ENCODE measurements at regions not wholly inside any gene's neighbourhood (a gene's known extent, or its start where the extent isn't known, plus 50 kb on each side); places are given as distances from the start of the nearest gene placed in this dataset.

GRCh38 chr6:100188754-100189153 lies 194.7 kb upstream of the MCHR2 start:
- Mint-ChIP-seq H3K27ac (no peak overlapping the region), H3K4me1 (peaks cover 5% of the 10 kb centered on the region), H3K36me3 (ENCODE audit: low read depth) (no peaks in the 10 kb centered on the region), H3K27me3 (ENCODE audit: low read depth) (no peaks in the 10 kb centered on the region), H3K9me3 (no peaks in the 10 kb centered on the region), H3K4me3 (no peak overlapping the region)
- TF ChIP-seq CTCF (IDR thresholded peaks at IDR 0.05; ENCODE audit: unreplicated experiment in 3 of 3): no peak

GRCh38 chr6:100186552-100186951 lies 192.5 kb upstream of the MCHR2 start:
- no peaks in the 10 kb centered on the region for H3K36me3 Mint-ChIP-seq (ENCODE audit: low read depth)
- no peak for TF ChIP-seq CTCF (IDR thresholded peaks at IDR 0.05; ENCODE audit: unreplicated experiment in 3 of 3)

GRCh38 chr6:100185615-100186014 lies 191.6 kb upstream of the MCHR2 start:
- H3K27me3 Mint-ChIP-seq (ENCODE audit: low read depth): no peaks in the 10 kb centered on the region
- TF ChIP-seq CTCF (IDR thresholded peaks at IDR 0.05; ENCODE audit: unreplicated experiment in 3 of 3): no peak
- H3K4me3 Mint-ChIP-seq: no peak overlapping the region
- H3K4me1 Mint-ChIP-seq: peaks cover 9% of the 10 kb centered on the region
- H3K36me3 Mint-ChIP-seq (ENCODE audit: low read depth): no peaks in the 10 kb centered on the region
- no peaks in the 10 kb centered on the region for H3K9me3 Mint-ChIP-seq
- no peak overlapping the region for H3K27ac Mint-ChIP-seq

More at GRCh38 chr6:100186552-100186951, 192.5 kb upstream of the MCHR2 start:
- no peaks in the 10 kb centered on the region for H3K27me3 Mint-ChIP-seq (ENCODE audit: low read depth)
- H3K27ac Mint-ChIP-seq: no peak overlapping the region
- H3K4me3 Mint-ChIP-seq: no peak overlapping the region
- H3K4me1 Mint-ChIP-seq: peaks cover 9% of the 10 kb centered on the region
- no peaks in the 10 kb centered on the region for H3K9me3 Mint-ChIP-seq

GRCh38 chr6:100184473-100184872 lies 190.4 kb upstream of the MCHR2 start:
- Mint-ChIP-seq H3K27ac (peak overlapping the region in 2 of 3 experiments; percentile 30 to 61), H3K4me3 (no peak overlapping the region), H3K27me3 (ENCODE audit: low read depth) (no peaks in the 10 kb centered on the region), H3K9me3 (no peaks in the 10 kb centered on the region), H3K36me3 (ENCODE audit: low read depth) (no peaks in the 10 kb centered on the region), H3K4me1 (peaks cover 9% of the 10 kb centered on the region)
- TF ChIP-seq CTCF (IDR thresholded peaks at IDR 0.05; ENCODE audit: unreplicated experiment in 3 of 3): no peak

GRCh38 chr6:100182313-100182712 lies 188.3 kb upstream of the MCHR2 start:
- no peaks in the 10 kb centered on the region for H3K36me3 Mint-ChIP-seq (ENCODE audit: low read depth)
- H3K4me3 Mint-ChIP-seq: no peak overlapping the region
- no peak for TF ChIP-seq CTCF (IDR thresholded peaks at IDR 0.05; ENCODE audit: unreplicated experiment in 3 of 3)
- no peaks in the 10 kb centered on the region for H3K27me3 Mint-ChIP-seq (ENCODE audit: low read depth)
- H3K27ac Mint-ChIP-seq: peak overlapping the region in 1 of 3 experiments; percentile 10
- H3K4me1 Mint-ChIP-seq: peaks cover 18% of the 10 kb centered on the region
- no peaks in the 10 kb centered on the region for H3K9me3 Mint-ChIP-seq

GRCh38 chr6:100181309-100181708 lies 187.3 kb upstream of the MCHR2 start:
- H3K27ac Mint-ChIP-seq: peak overlapping the region in 1 of 3 experiments; percentile 25

More at GRCh38 chr6:100181309-100181708, 187.3 kb upstream of the MCHR2 start:
- H3K36me3 Mint-ChIP-seq (ENCODE audit: low read depth): no peaks in the 10 kb centered on the region
- H3K9me3 Mint-ChIP-seq: no peaks in the 10 kb centered on the region
- peaks cover 28% of the 10 kb centered on the region for H3K4me1 Mint-ChIP-seq
- no peak overlapping the region for H3K4me3 Mint-ChIP-seq
- no peaks in the 10 kb centered on the region for H3K27me3 Mint-ChIP-seq (ENCODE audit: low read depth)
- no peak for TF ChIP-seq CTCF (IDR thresholded peaks at IDR 0.05; ENCODE audit: unreplicated experiment in 3 of 3)
